Inflammatory macrophage (primary cell): ENCODE measurements at regions not wholly inside any gene's neighbourhood (a gene's known extent, or its start where the extent isn't known, plus 50 kb on each side); places are given as distances from the start of the nearest gene placed in this dataset.
"Not testable (repeated sequence)": the region's sequence is repeated elsewhere in the genome, so short reads cannot be mapped to it uniquely, and the experiment has no call there.

Source experiments
- DNase-seq, 2 donors: peaks; one replicate each; pipeline ENCODE4 v3.0.0-alpha.2; 2020 to 2022

GRCh38 chrX:109155161-109155560 is 326.7 kb downstream of the GUCY2F start:
- DNase-seq: no peak

- not testable (repeated sequence) for DNase-seq
These were observed 337.7 kb downstream of the GUCY2F start for GRCh38 chrX:109144173-109144572.

GRCh38 chrX:109140463-109140862 is 341.4 kb downstream of the GUCY2F start:
- no peak for DNase-seq

GRCh38 chrX:109134777-109135176 is 347.1 kb downstream of the GUCY2F start:
- DNase-seq: no peak

GRCh38 chrX:109125304-109125703 is 356.6 kb downstream of the GUCY2F start:
- DNase-seq: no peak

GRCh38 chrX:109089359-109089758 is 353.0 kb upstream of the IRS4 start:
- no peak for DNase-seq

GRCh38 chrX:109077788-109078187 is 341.4 kb upstream of the IRS4 start:
- no peak for DNase-seq

GRCh38 chrX:109054181-109054581 is 317.8 kb upstream of the IRS4 start:
- not testable (repeated sequence) for DNase-seq

- no peak for DNase-seq
These were observed 313.5 kb upstream of the IRS4 start for GRCh38 chrX:109049903-109050302.

GRCh38 chrX:109049416-109049815 is 313.1 kb upstream of the IRS4 start:
- no peak for DNase-seq

- DNase-seq: no peak
These were observed 303.7 kb upstream of the IRS4 start for GRCh38 chrX:109040057-109040456.

- DNase-seq: no peak
These were observed 300.3 kb upstream of the IRS4 start for GRCh38 chrX:109036624-109037023.

GRCh38 chrX:108993909-108994308 is 257.5 kb upstream of the IRS4 start:
- no peak for DNase-seq

GRCh38 chrX:108972899-108973298 is 236.5 kb upstream of the IRS4 start:
- DNase-seq: not testable (repeated sequence)

- DNase-seq: no peak
These were observed 210.8 kb upstream of the IRS4 start for GRCh38 chrX:108947205-108947604.

GRCh38 chrX:108946531-108946930 is 210.2 kb upstream of the IRS4 start:
- no peak for DNase-seq

GRCh38 chrX:108945883-108946523 is 209.6 kb upstream of the IRS4 start:
- no peak for DNase-seq

- DNase-seq: no peak
These were observed 178.4 kb upstream of the IRS4 start for GRCh38 chrX:108914791-108915190.

- DNase-seq: not testable (repeated sequence)
These were observed 167.5 kb upstream of the IRS4 start for GRCh38 chrX:108903831-108904230.

GRCh38 chrX:108900333-108900732 is 164.0 kb upstream of the IRS4 start:
- no peak for DNase-seq

GRCh38 chrX:108896349-108896748 is 160.0 kb upstream of the IRS4 start:
- DNase-seq: not testable (repeated sequence)

- no peak for DNase-seq
These were observed 156.1 kb upstream of the IRS4 start for GRCh38 chrX:108892501-108892900.

- DNase-seq: no peak
These were observed 139.2 kb upstream of the IRS4 start for GRCh38 chrX:108875548-108875947.

GRCh38 chrX:108843039-108843438 is 106.7 kb upstream of the IRS4 start:
- DNase-seq: not testable (repeated sequence)

GRCh38 chrX:108833993-108834392 is 97.6 kb upstream of the IRS4 start:
- DNase-seq: no peak
